GM12878 (cell line): ENCODE measurements at regions not wholly inside any gene's neighbourhood (a gene's known extent, or its start where the extent isn't known, plus 50 kb on each side); places are given as distances from the start of the nearest gene placed in this dataset.

ENCODE experiments used
- ATAC-seq: fragments of 200-7000 bp; cut with Tn5 transposase; 3 replicates; pipeline ENCODE4 v1.9.1; 2020; ENCODE audit warnings: mild to moderate bottlenecking, moderate library complexity
- BruUV-seq: library from RNA; stranded (reverse); fragments of 400-500 nt; replicated peaks from 2 replicates; lab custom pipeline; 2021; lab: Mats Ljungman, UMichigan
- CTCF ChIA-PET: fragments of 300-600 bp; sonication (Branson Sonifier 250); formaldehyde crosslinking; extraction: SDS; loops from one replicate; lab custom pipeline; 2021; ENCODE audit warnings: inconsistent platforms; lab: Yijun Ruan, JAX
- POLR2A ChIA-PET: fragments of 350-600 bp; formaldehyde crosslinking; extraction: SDS; loops from one replicate; lab custom pipeline; 2021; ENCODE audit warnings: inconsistent platforms; lab: Charles Lee
- RAD21 ChIA-PET: fragments of 300-600 bp; sonication (Branson Sonifier 250); formaldehyde crosslinking; loops from one replicate; lab custom pipeline; 2023; ENCODE audit warnings: antibody characterized with exemption; ENCODE audit not compliant: unreplicated experiment; lab: Charles Lee
- SMC1A ChIA-PET: fragments of 300-600 bp; sonication (Branson Sonifier 250); formaldehyde crosslinking; loops from one replicate; lab custom pipeline; 2023; ENCODE audit not compliant: unreplicated experiment, uncharacterized antibody; lab: Charles Lee
- DNase-seq: peaks from one replicate; pipeline ENCODE4 v3.0.0-alpha.2; 2011; ENCODE audit warnings: low read depth, low spot score
- FAIRE-seq: peaks from 3 replicates; lab custom pipeline; 2011; peaks lifted over from hg19 to GRCh38; lab: Jason Lieb, UNC
- H2AFZ ChIP-seq: 2 replicates; pipeline ENCODE4 v1.6.0; 2011; ENCODE audit warnings: low read depth, low read length, control low read depth; ENCODE audit not compliant: control insufficient read depth
- H3K27ac ChIP-seq: 2 replicates; pipeline ENCODE4 v1.5.1; 2011; ENCODE audit warnings: control low read depth; ENCODE audit not compliant: control insufficient read depth, insufficient read depth
- H3K27me3 ChIP-seq, 2 experiments: replicated peaks in 1 of 2; 2 replicates each; pipeline versions ENCODE4 v1.6.0 to v1.6.1; 2011; ENCODE audit warnings: low read length in 1 of 2; ENCODE audit not compliant: control insufficient read depth in 2 of 2, insufficient read depth in 2 of 2
- H3K36me3 ChIP-seq, 2 experiments: 2 replicates each; pipeline ENCODE4 v1.5.1; 2011; ENCODE audit warnings: low read length in 1 of 2; ENCODE audit not compliant: control insufficient read depth in 2 of 2, insufficient read depth in 2 of 2
- H3K4me1 ChIP-seq: 2 replicates; pipeline ENCODE4 v1.6.1; 2011; ENCODE audit warnings: mild to moderate bottlenecking, low read length, moderate library complexity, mixed read lengths; ENCODE audit not compliant: control insufficient read depth, insufficient read depth
- H3K4me2 ChIP-seq: 2 replicates; pipeline ENCODE4 v1.6.0; 2011; ENCODE audit warnings: control low read depth; ENCODE audit not compliant: control insufficient read depth, insufficient read depth
- H3K4me3 ChIP-seq: fragments of 200-600 bp; sonication (generic); 2 replicates; pipeline ENCODE4 v1.5.1; 2016
- H3K79me2 ChIP-seq: 2 replicates; pipeline ENCODE4 v1.6.0; 2011; ENCODE audit warnings: low read length; ENCODE audit not compliant: control insufficient read depth, insufficient read depth
- H3K9ac ChIP-seq: 2 replicates; pipeline ENCODE4 v1.8.0; 2011; ENCODE audit warnings: low read length, control low read depth, mixed read lengths; ENCODE audit not compliant: control insufficient read depth, insufficient read depth
- H3K9me3 ChIP-seq: replicated peaks from 3 replicates; pipeline ENCODE4 v1.5.1; 2011; ENCODE audit warnings: mild to moderate bottlenecking, low read length; ENCODE audit not compliant: control insufficient read depth, insufficient read depth
- H4K20me1 ChIP-seq: 2 replicates; pipeline ENCODE4 v1.6.0; 2011; ENCODE audit not compliant: control insufficient read depth, insufficient read depth
- BCLAF1 ChIP-seq: fragments of 450-650 bp; IDR thresholded peaks from 2 replicates; pipeline ENCODE4 v1.6.1; 2017; ENCODE audit warnings: antibody characterized with exemption, mild to moderate bottlenecking, moderate library complexity
- whole genome bisulfite sequencing: methylation state at CpG from one replicate; pipeline ENCODE4 v1.1.6; 2016; ENCODE audit warnings: low lambda C conversion rate; ENCODE audit not compliant: insufficient replicate concordance, insufficient coverage; ENCODE audit errors: missing lambda C conversion rate; 5-methylcytosine and 5-hydroxymethylcytosine counted together
- in situ Hi-C: fragments of 300-500 bp; cut with MboI; formaldehyde crosslinking; loops from 9 replicates; pipeline ENCODE4 v1.14.3; 2018; ENCODE audit warnings: mixed read lengths
- intact Hi-C: fragments of 100-400 bp; cut with micrococcal nuclease; formaldehyde crosslinking; loops from one replicate; pipeline ENCODE4 v1.14.2; 2022; ENCODE audit not compliant: unreplicated experiment

DNA sequence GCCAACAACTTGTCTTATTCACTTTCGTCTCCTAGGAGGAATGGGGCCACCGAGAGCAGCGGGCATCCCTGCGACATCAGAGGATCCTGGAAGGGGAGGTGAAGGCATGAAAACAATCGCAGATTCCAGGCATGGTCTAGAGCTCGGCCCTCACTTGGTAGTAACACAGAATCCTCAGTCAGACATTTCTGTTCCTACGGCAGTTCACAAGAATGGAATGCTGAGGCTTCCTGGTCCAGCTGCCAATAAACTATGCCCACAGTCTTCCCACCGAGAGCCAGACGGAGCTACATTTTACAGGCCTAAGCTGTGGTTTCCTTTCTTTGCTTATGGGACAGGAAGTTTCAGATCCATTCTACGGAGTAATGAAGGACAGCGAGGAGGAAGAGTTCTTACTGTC lies 75.8 kb downstream of the OR13A1 start:
- POLR2A ChIA-PET: interaction anchor here (0.5 kb wide), 1 partner anchor 10 kb away, joined by 5 read pairs; no protein-coding TSS in a partner anchor
- Histone ChIP-seq H3K27me3 (no peaks in the 10 kb centered on the region; a peak in 1 of 4 replicates), H3K4me1 (no peaks in the 10 kb centered on the region)
- 61% methylated on average over 11 of the region's 11 CpGs for WGBS
- FAIRE-seq: no peak
- TF ChIP-seq BCLAF1: no peak
- TF ChIP-seq, all 136 proteins: peak for 0
- ATAC-seq: no peak
- no peaks in the 10 kb centered on the region for H3K36me3 ChIP-seq
- H3K4me2 ChIP-seq: no peak overlapping the region
- no peak for DNase-seq
- ChIA-PET SMC1A (interaction anchor here (2.5 kb wide), 1 partner anchor 11 kb away, joined by 6 read pairs; no protein-coding TSS in a partner anchor), CTCF (interaction anchor here (0.9 to 2.5 kb wide), 2 partner anchors 11 to 784 kb away, joined by 3 to 13 read pairs; no protein-coding TSS in a partner anchor), RAD21 (interaction anchor here (2.7 kb wide), 1 partner anchor 10 kb away, joined by 6 read pairs; no protein-coding TSS in a partner anchor)
- H3K79me2 ChIP-seq: no peaks in the 10 kb centered on the region
- H2AFZ ChIP-seq: no peak overlapping the region
- H3K9ac ChIP-seq: no peak overlapping the region
- no peaks in the 10 kb centered on the region for H4K20me1 ChIP-seq
- intact Hi-C loops: loop anchor here (10.0 kb wide), 2 partner anchors 985 to 1015 kb away; no protein-coding TSS in a partner anchor
- no peaks in the 10 kb centered on the region for H3K9me3 ChIP-seq
- no peak overlapping the region for H3K27ac ChIP-seq
- no peak overlapping the region for H3K4me3 ChIP-seq
- in situ Hi-C loops: loop anchor here (5.0 to 10.0 kb wide), 2 partner anchors 495 to 788 kb away; no protein-coding TSS in a partner anchor
- no TSS peak for BruUV-seq
